ENCODE measurements at regions not wholly inside any gene's neighbourhood (a gene's known extent, or its start where the extent isn't known, plus 50 kb on each side); places are given as distances from the start of the nearest gene placed in this dataset.
A peak's percentile ranks its signal among the peaks of the same experiment; 100 is the strongest.

GRCh38 chr2:220892018-220892634 is 680.0 kb downstream of the EPHA4 start:
- Histone ChIP-seq H2BK20ac (ENCODE audit: low read depth, low read length, poor library complexity, severe bottlenecking) (no peak overlapping the region), H4K91ac (ENCODE audit: insufficient read length, low read depth, low read length) (no peak overlapping the region), H4K20me1 (ENCODE audit: control insufficient read depth, insufficient read depth, insufficient read length) (no peaks in the 10 kb centered on the region), H3K27me3 (ENCODE audit: insufficient read depth, low read length) (no peaks in the 10 kb centered on the region), H3K27ac (ENCODE audit: insufficient read length, low read depth, low read length) (no peak overlapping the region), H2BK12ac (ENCODE audit: insufficient read length, low read depth, low read length) (peak overlapping the region; percentile 60), H3K18ac (ENCODE audit: insufficient read length, low read depth, low read length) (no peak overlapping the region), H3K79me1 (ENCODE audit: insufficient read depth, low read depth, low read length, poor library complexity, severe bottlenecking) (no peaks in the 10 kb centered on the region), H3K14ac (ENCODE audit: insufficient read depth, low read length) (no peak overlapping the region; the same call in 1 of the 2 replicates), H2BK15ac (ENCODE audit: low read depth, low read length) (no peak overlapping the region), H3K4me2 (ENCODE audit: insufficient read depth, insufficient read length, low read length) (no peak overlapping the region), H3K79me2 (ENCODE audit: insufficient read depth, low read length) (no peaks in the 10 kb centered on the region), H4K8ac (replicated peaks; ENCODE audit: insufficient read length, low read depth, low read length) (no peak overlapping the region), H3K9me3 (ENCODE audit: control insufficient read depth, low read depth, low read length) (no peaks in the 10 kb centered on the region), H4K5ac (ENCODE audit: insufficient read length, low read depth, low read length) (no peak overlapping the region), H3K4ac (ENCODE audit: low read depth, low read length) (no peak overlapping the region), H3T11ph (ENCODE audit: low read length) (no peak overlapping the region), H3K9ac (ENCODE audit: extremely low read depth, insufficient read length, low read length) (no peak overlapping the region), H3K23ac (ENCODE audit: insufficient read length, low read depth, low read length) (no peak overlapping the region), H3K56ac (ENCODE audit: insufficient read length, low read depth, low read length) (no peak overlapping the region), H3K23me2 (ENCODE audit: insufficient read length, low read depth, low read length, poor library complexity, severe bottlenecking) (no peaks in the 10 kb centered on the region), H2BK5ac (ENCODE audit: insufficient read length, low read length) (no peak overlapping the region), H2BK120ac (ENCODE audit: low read depth, low read length, poor library complexity, severe bottlenecking) (no peak overlapping the region), H2AK5ac (ENCODE audit: insufficient read length, low read length) (no peak overlapping the region), H2AFZ (ENCODE audit: low read length) (no peak overlapping the region), H3K4me1 (ENCODE audit: insufficient read depth, low read length) (no peaks in the 10 kb centered on the region; the same call in 1 of the 2 replicates)
- H3K36me3 Mint-ChIP-seq (ENCODE audit: insufficient read depth in 1 of 3, low read depth in 3 of 3) = 0 out of 7 replicates have a peak, but pooled peaks cover 0 to 2% (median 0%) of the 10 kb centered on the region in 3 experiments
- no peak overlapping the region; a peak in 1 of 7 replicates for H3K27ac Mint-ChIP-seq
- H3K4me3 Mint-ChIP-seq = no peak overlapping the region
- no peaks in the 10 kb centered on the region for H3K27me3 Mint-ChIP-seq (ENCODE audit: low read depth)
- no peak for TF ChIP-seq CTCF (conservative IDR thresholded peaks at IDR 0.05)
- H3K9me3 Mint-ChIP-seq = no peaks in the 10 kb centered on the region
- WGBS (ENCODE audit: extremely low coverage, insufficient read length, low lambda C conversion rate) = no CpG with 5 or more reads among the region's 5 CpGs
- no peak for DNase-seq
- peaks cover 32 to 34% of the 10 kb centered on the region in 2 experiments for H3K4me1 Mint-ChIP-seq
